Limb (tissue), 2 donors: ENCODE measurements at regions not wholly inside any gene's neighbourhood (a gene's known extent, or its start where the extent isn't known, plus 50 kb on each side); places are given as distances from the start of the nearest gene placed in this dataset.
A peak's percentile ranks its signal among the peaks of the same experiment; 100 is the strongest.

Experiments used
- DNase-seq, 2 donors: peaks; one replicate each; pipeline ENCODE4 v3.0.0-alpha.2; 2016; ENCODE audit errors: extremely low spot score in 2 of 2

GRCh38 chr2:28694364-28694763 lies 57.3 kb upstream of the PPP1CB start:
- DNase-seq: no peak

DNA sequence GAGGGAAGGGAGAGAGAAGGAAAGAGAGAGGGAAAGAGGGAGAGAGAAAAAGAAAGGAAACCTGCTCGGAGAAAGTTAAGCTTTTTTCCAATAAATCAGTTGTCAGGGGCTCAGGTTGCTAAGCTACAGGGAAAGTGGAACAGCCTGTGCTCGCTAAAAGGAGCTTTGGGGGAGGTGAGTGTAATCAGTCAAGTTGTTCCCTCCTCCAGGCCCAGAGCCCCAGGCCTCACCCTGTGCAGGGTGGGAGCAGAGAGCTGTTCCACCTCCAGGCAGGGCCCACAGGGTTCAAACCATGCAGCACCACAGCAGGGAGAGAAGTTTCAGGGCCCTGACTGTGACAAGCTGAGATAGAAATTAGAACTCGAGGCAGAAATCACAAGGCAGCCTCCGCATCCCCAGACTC lies 56.4 kb upstream of the PPP1CB start:
- DNase-seq: peak; percentile 45 to 48

DNA sequence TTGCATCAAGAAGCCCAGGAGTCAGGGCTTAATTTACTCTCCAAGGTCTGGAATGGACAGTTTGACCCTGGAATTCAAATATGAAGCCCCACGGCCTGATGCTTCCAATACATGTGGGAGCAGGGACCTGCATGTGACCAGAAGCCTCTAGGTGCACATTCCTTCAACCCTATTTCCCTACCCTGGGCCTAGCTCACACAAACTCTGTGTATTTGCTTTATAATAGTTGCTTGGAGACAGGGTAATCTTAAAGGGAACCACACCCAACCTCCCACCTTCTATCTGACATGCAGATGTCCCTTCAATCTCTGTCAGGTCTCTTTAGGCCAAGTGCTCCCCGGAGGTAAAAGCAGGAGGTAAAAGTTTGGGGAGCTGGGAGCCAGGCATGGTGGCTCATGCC lies 55.4 kb upstream of the PPP1CB start:
- no peak for DNase-seq

GRCh38 chr2:28697602-28698149 lies 54.0 kb upstream of the PPP1CB start:
- DNase-seq: no peak

- no peak for DNase-seq
These were observed 53.1 kb upstream of the PPP1CB start for GRCh38 chr2:28698545-28698944.
